ENCODE measurements at regions not wholly inside any gene's neighbourhood (a gene's known extent, or its start where the extent isn't known, plus 50 kb on each side); places are given as distances from the start of the nearest gene placed in this dataset.

- ATAC-seq = no peak
Measured at GRCh38 chr13:85519363-85519762, 279.9 kb downstream of the SLITRK6 start.

More at GRCh38 chr13:85519363-85519762, 279.9 kb downstream of the SLITRK6 start:
- TF ChIP-seq JAZF1 (CRISPR knock-in tag; IDR thresholded peaks at IDR 0.05) (no peak), ZNF532 (CRISPR knock-in tag; IDR thresholded peaks at IDR 0.05; ENCODE audit: borderline replicate concordance) (no peak), ZNF512 (CRISPR knock-in tag; IDR thresholded peaks at IDR 0.05; ENCODE audit: borderline replicate concordance) (no peak), HMGA2 (CRISPR knock-in tag; IDR thresholded peaks at IDR 0.05) (no peak), ARID4B (CRISPR knock-in tag; IDR thresholded peaks at IDR 0.05; ENCODE audit: borderline replicate concordance) (no peak), MYBL2 (CRISPR knock-in tag; IDR thresholded peaks at IDR 0.05) (no peak), ATF3 (CRISPR knock-in tag; conservative IDR thresholded peaks at IDR 0.05) (no peak), ZNF138 (CRISPR knock-in tag; conservative IDR thresholded peaks at IDR 0.05) (no peak), E2F1 (CRISPR knock-in tag; IDR thresholded peaks at IDR 0.05) (no peak), E2F4 (CRISPR knock-in tag; IDR thresholded peaks at IDR 0.05; ENCODE audit: borderline replicate concordance, low read depth) (no peak), IRF1 (CRISPR knock-in tag; IDR thresholded peaks at IDR 0.05) (no peak), RORB (CRISPR knock-in tag; IDR thresholded peaks at IDR 0.05) (no peak), NR3C1 (CRISPR knock-in tag; conservative IDR thresholded peaks at IDR 0.05; ENCODE audit: low read depth) (no peak)
- Mint-ChIP-seq H3K27ac (no peak overlapping the region), H3K9me3 (peaks cover 8% of the 10 kb centered on the region), H3K27me3 (ENCODE audit: low read depth) (no peaks in the 10 kb centered on the region), H3K36me3 (peaks cover 5% of the 10 kb centered on the region), H3K4me3 (no peak overlapping the region), H3K4me1 (no peaks in the 10 kb centered on the region)
- CTCF ChIA-PET = no interaction called here
- no peak for DNase-seq (ENCODE audit: low spot score)
- POLR2A ChIA-PET = no interaction called here
